ENCODE measurements at regions not wholly inside any gene's neighbourhood (a gene's known extent, or its start where the extent isn't known, plus 50 kb on each side); places are given as distances from the start of the nearest gene placed in this dataset.
"Not testable (repeated sequence)": the region's sequence is repeated elsewhere in the genome, so short reads cannot be mapped to it uniquely, and the experiment has no call there.

- no peak for DNase-seq
Measured at GRCh38 chr10:29783201-29783947, 148.6 kb upstream of the SVIL start.

DNA sequence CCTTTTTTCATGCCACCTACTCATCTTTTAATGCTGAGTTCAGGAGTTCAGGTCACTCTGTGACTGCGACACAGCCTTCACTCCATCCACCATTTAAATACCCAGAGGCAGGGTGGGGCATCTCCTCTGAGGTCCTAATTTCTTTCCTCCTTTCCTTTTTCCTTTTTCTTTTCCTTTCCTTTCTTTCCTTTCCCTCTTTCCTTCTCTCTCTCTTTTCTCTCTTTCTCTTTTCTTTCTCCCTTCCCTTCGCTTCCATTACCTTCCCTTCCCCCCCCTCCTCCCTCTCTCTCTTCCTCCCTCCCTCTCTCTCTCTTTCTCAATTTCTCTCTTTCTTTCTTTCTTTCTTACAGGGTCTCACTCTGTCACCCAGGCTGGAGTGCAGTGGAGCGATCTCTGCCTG is 145.9 kb upstream of the SVIL start:
- DNase-seq: no peak

DNA sequence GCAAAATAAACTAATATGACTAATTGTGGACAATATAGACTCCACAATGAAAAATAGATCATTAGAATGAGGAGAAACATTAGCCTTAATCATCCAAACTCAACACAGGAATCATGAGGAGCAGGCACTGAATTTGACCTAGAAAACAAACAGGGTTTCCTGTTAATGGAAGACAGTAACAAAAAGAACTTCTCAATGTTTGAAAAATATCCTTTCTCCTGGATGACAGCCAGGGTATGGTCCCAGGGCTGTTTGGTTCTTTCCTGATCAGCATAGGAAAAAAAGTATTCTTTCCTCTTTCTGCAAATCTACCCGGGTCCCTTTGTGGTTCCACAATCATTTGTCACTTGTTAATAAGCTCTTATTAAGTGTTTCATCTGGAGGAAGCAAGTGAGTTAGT is 145.3 kb upstream of the SVIL start:
- DNase-seq: no peak

- no peak for DNase-seq
Measured at GRCh38 chr10:29776246-29776645, 141.5 kb upstream of the SVIL start.

- no peak for DNase-seq
Measured at GRCh38 chr10:29774475-29774874, 139.7 kb upstream of the SVIL start.

- no peak for DNase-seq
Measured at GRCh38 chr10:29773675-29774091, 138.9 kb upstream of the SVIL start.

- no peak for DNase-seq
Measured at GRCh38 chr10:29772403-29772802, 137.6 kb upstream of the SVIL start.

GRCh38 chr10:29771376-29771775 is 136.6 kb upstream of the SVIL start:
- no peak for DNase-seq

DNA sequence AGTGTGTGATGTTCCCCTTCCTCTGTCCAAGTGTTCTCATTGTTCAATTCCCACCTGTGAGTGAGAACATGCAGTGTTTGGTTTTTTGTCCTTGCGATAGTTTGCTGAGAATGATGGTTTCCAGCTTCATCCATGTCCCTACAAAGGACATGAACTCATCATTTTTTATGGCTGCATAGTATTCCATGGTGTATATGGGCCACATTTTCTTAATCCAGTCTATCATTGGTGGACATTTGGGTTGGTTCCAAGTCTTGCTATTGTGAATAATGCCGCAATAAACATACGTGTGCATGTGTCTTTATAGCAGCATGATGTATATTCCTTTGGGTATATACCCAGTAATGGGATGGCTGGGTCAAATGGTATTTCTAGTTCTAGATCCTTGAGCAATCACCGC is 134.5 kb upstream of the SVIL start:
- DNase-seq: not testable (repeated sequence)

- no peak for DNase-seq
Measured at GRCh38 chr10:29767968-29768367, 133.2 kb upstream of the SVIL start.

DNA sequence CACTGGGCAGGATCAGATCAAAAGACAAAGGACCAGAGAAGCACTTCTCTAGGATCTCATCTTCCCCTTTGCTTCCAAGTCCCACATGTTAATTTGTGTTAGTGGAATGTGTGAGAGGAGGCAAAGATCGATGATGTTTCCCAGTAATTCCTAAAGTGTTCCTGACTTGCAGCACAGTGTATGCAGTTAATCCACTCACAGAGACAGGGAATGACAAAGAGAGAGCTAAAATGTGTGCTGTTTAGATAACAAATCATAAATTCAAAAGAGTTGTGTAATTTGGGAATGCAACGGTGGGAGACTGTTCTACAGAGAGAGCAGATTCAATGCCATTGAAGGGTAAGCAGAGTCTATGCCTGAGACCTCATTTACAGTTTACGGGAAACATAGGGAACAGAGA is 132.0 kb upstream of the SVIL start:
- no peak for DNase-seq

- DNase-seq: no peak
Measured at GRCh38 chr10:29765330-29765729, 130.6 kb upstream of the SVIL start.

DNA sequence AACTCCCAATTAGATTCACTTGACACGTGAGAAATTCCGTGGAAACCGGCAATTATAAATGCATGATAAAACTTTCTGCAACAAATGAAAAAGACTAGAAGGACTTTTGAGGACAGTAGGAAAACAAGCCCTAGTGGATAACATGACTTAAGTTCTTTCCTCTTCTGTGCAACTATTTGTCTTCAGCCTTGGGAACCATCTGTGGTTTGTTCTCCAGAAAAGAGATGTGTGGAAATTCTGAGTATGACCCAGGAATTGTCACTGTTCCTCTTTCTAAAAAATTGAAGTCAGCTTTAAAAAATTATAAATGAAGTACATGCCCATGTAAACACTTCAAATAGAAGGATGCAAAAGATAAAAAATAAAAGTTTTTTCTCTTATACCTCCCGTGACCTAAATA is 128.6 kb upstream of the SVIL start:
- DNase-seq: no peak

DNA sequence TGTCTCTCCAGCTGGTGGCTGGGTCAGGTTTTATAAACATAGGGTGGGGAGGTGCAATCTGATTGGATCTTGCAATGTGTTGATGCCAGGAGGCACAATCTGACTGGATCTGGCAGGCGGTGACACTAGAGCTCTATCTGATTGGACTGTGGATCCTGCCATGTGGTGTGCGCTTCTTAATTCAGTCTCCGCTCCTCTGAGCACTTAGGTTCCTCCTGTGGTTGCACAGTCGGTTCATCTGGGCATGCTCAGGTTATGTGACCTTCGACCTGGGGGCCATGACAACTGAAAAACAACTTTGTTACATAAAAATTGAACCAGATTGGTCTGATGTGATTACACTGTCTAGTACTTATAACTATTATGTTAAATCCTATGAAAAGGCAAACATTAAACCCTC is 127.1 kb upstream of the SVIL start:
- no peak for DNase-seq

DNA sequence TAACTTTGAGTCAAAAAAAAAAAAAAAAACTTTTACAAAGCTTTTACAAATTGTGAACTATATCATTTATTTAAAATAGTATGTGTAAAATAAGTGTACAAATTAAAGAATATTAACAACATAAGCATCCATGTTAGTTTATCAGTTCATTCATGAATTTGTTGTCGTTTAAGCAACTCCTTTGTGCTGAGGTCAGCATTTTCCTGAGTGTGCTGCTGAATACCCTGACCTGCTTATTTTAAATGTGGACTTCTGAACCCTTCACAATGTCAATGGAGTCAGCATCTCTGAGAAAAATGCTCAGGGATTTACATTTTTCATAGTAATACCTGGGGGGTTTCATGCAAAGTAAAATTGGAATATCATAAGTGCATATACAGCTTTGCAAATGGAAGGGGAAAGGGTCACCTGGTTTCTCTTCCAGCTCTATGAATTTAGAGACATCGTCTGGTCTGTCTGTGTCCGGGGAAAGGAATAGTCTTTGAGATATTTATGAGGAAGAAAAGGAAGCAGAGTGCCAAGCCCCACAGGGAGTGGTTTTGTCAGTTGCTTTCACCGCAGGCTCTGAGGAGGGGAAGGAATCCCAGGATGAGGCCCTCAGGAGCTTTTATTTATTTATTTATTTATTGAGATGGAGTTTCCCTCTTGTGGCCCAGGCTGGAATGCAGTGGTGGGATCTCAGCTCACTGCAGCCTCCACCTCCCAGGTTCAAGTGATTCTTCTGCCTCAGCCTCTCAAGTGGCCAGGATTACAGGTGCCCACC is 125.5 kb upstream of the SVIL start:
- no peak for DNase-seq

DNA sequence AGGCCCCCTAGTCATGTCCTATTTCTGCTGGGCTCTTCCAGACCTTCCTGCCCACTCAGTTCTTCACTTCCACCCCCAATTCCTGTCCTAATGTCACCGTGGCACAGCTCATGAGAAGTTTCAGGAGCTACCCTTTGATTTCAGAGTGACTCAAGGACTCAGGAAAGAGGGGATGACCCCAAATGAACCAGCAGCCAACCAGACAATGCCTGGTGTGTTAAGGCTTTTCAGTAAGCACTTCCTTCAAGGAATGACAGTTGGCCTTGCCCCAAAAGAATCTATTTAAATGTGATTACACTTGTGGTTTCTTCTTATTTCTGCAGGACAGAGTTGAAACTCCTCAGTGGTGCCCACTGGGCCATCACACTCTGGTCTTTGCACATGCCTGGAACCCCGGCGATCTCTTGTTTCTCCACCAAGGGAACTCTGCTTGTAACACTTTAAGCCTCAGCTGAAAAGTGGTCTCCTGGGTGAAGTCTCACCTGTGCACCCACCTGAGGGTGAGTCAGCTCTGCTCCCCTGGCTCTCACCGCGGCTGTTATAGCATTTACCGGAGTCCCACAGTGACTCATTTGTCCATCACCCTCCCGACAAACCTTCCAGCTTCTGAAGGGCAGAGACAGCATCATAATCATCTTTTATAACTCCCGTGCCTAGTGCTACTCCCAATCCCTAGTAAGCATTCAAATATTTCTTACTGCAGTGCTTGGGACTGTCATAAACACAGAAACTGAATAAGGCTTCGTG is 123.0 kb upstream of the SVIL start:
- DNase-seq: no peak

GRCh38 chr10:29756451-29756850 is 121.7 kb upstream of the SVIL start:
- no peak for DNase-seq

DNA sequence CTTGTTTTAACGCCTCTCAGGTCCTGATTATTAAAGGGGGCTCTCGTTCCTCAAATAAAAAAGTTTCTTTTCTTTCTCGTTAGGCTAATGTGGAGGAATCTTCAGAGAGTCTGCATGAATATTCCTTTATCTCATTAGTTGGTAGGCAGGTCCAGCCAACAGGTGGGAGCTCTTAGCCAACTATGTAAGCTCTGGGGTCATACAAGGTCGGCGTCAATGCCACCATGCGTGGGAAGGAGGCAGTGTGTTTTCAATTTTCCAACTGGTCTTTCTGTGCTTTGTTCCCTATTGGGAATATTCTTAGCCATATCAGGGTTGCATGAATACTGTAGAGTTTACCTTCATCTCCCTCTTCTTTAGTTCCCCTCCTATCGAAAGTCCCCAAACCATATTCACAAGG is 118.5 kb upstream of the SVIL start:
- no peak for DNase-seq

DNA sequence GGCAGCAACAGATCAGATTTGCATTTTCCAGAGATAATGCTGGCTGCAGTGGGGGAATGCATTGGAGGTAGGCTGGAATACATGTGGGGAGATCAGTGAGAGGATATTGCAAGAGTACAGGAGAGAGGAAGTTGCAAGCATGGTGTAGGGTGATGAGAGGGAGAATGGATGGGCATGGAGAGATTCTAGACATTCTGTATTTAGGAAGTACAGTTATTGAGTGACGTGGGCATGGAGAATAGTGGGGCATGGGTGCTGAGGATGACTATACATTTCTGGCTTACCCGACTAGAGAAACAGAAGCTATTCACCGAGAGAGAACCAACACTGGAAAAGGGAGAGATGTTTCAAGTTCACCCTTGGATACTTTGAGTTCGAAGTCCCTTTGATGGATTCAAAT is 116.9 kb upstream of the SVIL start:
- DNase-seq: no peak

GRCh38 chr10:29751240-29751639 is 116.5 kb upstream of the SVIL start:
- DNase-seq: no peak

GRCh38 chr10:29749150-29749549 is 114.4 kb upstream of the SVIL start:
- DNase-seq: no peak

DNA sequence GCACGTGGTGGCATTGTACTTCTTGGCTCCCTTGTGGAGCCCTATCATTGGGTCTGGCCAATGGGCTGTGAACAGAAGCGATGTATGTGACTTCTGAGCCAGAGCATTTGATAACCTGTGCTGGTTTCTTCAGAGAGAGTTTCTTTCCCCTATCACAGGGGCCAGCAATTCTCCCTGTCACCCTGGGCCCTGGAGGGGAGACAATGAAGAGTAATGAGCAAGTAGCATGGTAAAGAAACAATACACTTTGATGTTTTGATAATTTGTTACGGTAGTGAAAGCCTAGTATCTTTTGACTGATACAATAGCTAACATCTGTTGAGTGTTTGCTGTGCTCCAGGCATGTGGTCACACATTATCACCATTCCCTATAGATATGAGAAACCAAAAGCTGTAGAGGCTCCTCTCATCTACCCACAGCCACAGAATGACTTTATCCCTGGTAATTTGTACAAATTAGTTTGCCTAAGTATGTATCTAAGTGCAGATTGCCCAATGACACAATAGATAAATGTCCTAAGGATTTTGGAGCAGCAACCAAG is 113.4 kb upstream of the SVIL start:
- no peak for DNase-seq

DNA sequence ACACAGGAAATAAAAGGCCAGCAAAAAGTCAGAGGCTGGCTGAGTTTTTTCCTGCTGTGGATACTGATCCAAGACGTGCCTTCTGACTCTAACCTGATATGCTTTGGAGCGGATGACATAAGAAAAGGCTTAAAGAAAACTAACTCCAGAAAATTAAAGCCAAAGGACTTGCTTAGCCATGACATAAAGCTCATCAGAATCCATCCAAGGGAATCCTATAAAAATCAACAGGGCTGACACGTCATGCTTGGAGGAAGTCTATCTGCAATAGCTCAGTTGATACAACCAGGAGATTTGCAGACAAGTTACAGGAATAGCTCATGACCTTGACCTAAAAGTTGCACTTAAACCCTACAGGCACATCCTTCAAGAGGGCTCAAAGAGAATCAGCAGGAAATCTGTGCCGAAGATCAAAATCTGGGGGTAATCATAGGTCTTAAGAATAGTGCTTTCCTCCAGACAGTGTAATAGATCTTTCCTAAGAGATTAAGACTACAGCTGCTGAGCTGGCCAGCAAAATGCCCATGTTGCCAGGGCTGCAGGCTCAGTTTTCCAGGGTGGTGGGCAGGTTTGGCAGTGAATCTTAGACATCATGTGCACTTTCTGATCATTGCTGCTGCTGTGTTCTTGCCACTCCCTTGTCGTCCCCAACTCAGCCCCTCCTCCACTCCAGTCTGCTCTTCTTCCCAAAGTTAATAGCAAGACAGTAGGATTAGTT is 111.5 kb upstream of the SVIL start:
- no peak for DNase-seq

Measured in activated CD8-positive, alpha-beta memory T cell treated with anti-CD3 and anti-CD28 coated beads, Interleukin-2, amount 50 U/mL, for 48 hours (primary cell).